ENCODE measurements at regions not wholly inside any gene's neighbourhood (a gene's known extent, or its start where the extent isn't known, plus 50 kb on each side); places are given as distances from the start of the nearest gene placed in this dataset.

- TF ChIP-seq USF1 (IDR thresholded peaks at IDR 0.05) (no peak), RAD21 (IDR thresholded peaks at IDR 0.05; ENCODE audit: low read depth) (no peak), EP300 (IDR thresholded peaks at IDR 0.05; ENCODE audit: borderline replicate concordance) (no peak), MAX (IDR thresholded peaks at IDR 0.05) (no peak), CEBPB (IDR thresholded peaks at IDR 0.05) (no peak), REST (IDR thresholded peaks at IDR 0.05; ENCODE audit: low read depth) (no peak)
These were observed 377.9 kb downstream of the LTN1 start for GRCh38 chr21:28614791-28615190.

- TF ChIP-seq YY1 (IDR thresholded peaks at IDR 0.05; ENCODE audit: low read depth), result no peak
These were observed 384.0 kb downstream of the LTN1 start for GRCh38 chr21:28608646-28609045.

GRCh38 chr21:28607545-28607944, 385.1 kb downstream of the LTN1 start:
- TF ChIP-seq ZBTB7A (IDR thresholded peaks at IDR 0.05; ENCODE audit: low read depth), result no peak
- no peak for TF ChIP-seq MAX (IDR thresholded peaks at IDR 0.05)
- TF ChIP-seq NFIC (IDR thresholded peaks at IDR 0.05), result no peak
- no peak for TF ChIP-seq TEAD4 (IDR thresholded peaks at IDR 0.05)
- no peak for TF ChIP-seq TCF12 (IDR thresholded peaks at IDR 0.05; ENCODE audit: low read depth)
- TF ChIP-seq TAF1 (IDR thresholded peaks at IDR 0.05; ENCODE audit: low read depth), result no peak
- TF ChIP-seq CREB1 (IDR thresholded peaks at IDR 0.05; ENCODE audit: low read depth), result no peak
- no peak for TF ChIP-seq CEBPB (IDR thresholded peaks at IDR 0.05)
- no peak for TF ChIP-seq FOXM1 (IDR thresholded peaks at IDR 0.05; ENCODE audit: borderline replicate concordance, low read depth)
- TF ChIP-seq USF1 (IDR thresholded peaks at IDR 0.05), result no peak
- no peak for TF ChIP-seq RAD21 (IDR thresholded peaks at IDR 0.05; ENCODE audit: low read depth)
- TF ChIP-seq EP300 (IDR thresholded peaks at IDR 0.05; ENCODE audit: borderline replicate concordance), result no peak
- no peak for TF ChIP-seq YY1 (IDR thresholded peaks at IDR 0.05; ENCODE audit: low read depth)
- TF ChIP-seq EGR1 (IDR thresholded peaks at IDR 0.05), result no peak
- no peak for TF ChIP-seq REST (IDR thresholded peaks at IDR 0.05; ENCODE audit: low read depth)

- TF ChIP-seq TEAD4 (IDR thresholded peaks at IDR 0.05), result no peak
- no peak for TF ChIP-seq TAF1 (IDR thresholded peaks at IDR 0.05; ENCODE audit: low read depth)
- no peak for TF ChIP-seq CEBPB (IDR thresholded peaks at IDR 0.05)
- no peak for TF ChIP-seq EGR1 (IDR thresholded peaks at IDR 0.05)
- TF ChIP-seq YY1 (IDR thresholded peaks at IDR 0.05; ENCODE audit: low read depth), result no peak
- no peak for TF ChIP-seq MAX (IDR thresholded peaks at IDR 0.05)
These were observed 387.6 kb downstream of the LTN1 start for GRCh38 chr21:28604946-28605537.

GRCh38 chr21:28602546-28602945, 390.1 kb downstream of the LTN1 start:
- no peak for TF ChIP-seq YY1 (IDR thresholded peaks at IDR 0.05; ENCODE audit: low read depth)
- TF ChIP-seq REST (IDR thresholded peaks at IDR 0.05; ENCODE audit: low read depth), result no peak
- TF ChIP-seq TAF1 (IDR thresholded peaks at IDR 0.05; ENCODE audit: low read depth), result no peak
- TF ChIP-seq MAX (IDR thresholded peaks at IDR 0.05), result no peak
- no peak for TF ChIP-seq EGR1 (IDR thresholded peaks at IDR 0.05)
- no peak for TF ChIP-seq CREB1 (IDR thresholded peaks at IDR 0.05; ENCODE audit: low read depth)
- TF ChIP-seq NFIC (IDR thresholded peaks at IDR 0.05), result no peak
- no peak for TF ChIP-seq ZBTB7A (IDR thresholded peaks at IDR 0.05; ENCODE audit: low read depth)
- TF ChIP-seq TCF12 (IDR thresholded peaks at IDR 0.05; ENCODE audit: low read depth), result no peak

Measured in Ishikawa (cell line).